GM18909 (cell line): ENCODE measurements at regions not wholly inside any gene's neighbourhood (a gene's known extent, or its start where the extent isn't known, plus 50 kb on each side); places are given as distances from the start of the nearest gene placed in this dataset.

Experiments used
- ATAC-seq: cut with Tn5 transposase; IDR thresholded peaks from one replicate; pipeline ENCODE4 v1.9.1; 2021; ENCODE audit warnings: mild to moderate bottlenecking; ENCODE audit not compliant: unreplicated experiment, poor library complexity

- no peak for ATAC-seq
These were observed 194.6 kb downstream of the GLI2 start for GRCh38 chr2:120930236-120930635.

- ATAC-seq, result no peak
These were observed 195.2 kb downstream of the GLI2 start for GRCh38 chr2:120930864-120931263.

- no peak for ATAC-seq
These were observed 196.8 kb downstream of the GLI2 start for GRCh38 chr2:120932472-120932871.

- ATAC-seq, result no peak
These were observed 197.2 kb downstream of the GLI2 start for GRCh38 chr2:120932881-120933280.

GRCh38 chr2:120933693-120934573 lies 198.3 kb downstream of the GLI2 start:
- ATAC-seq, result no peak

- no peak for ATAC-seq
These were observed 199.1 kb downstream of the GLI2 start for GRCh38 chr2:120934574-120935338.

- ATAC-seq, result no peak
These were observed 200.0 kb downstream of the GLI2 start for GRCh38 chr2:120935339-120936313.

GRCh38 chr2:120936476-120937334 lies 201.0 kb downstream of the GLI2 start:
- no peak for ATAC-seq

GRCh38 chr2:120937686-120938044 lies 202.0 kb downstream of the GLI2 start:
- no peak for ATAC-seq

- no peak for ATAC-seq
These were observed 202.5 kb downstream of the GLI2 start for GRCh38 chr2:120938045-120938771.

- ATAC-seq, result no peak
These were observed 204.1 kb downstream of the GLI2 start for GRCh38 chr2:120939595-120940318.

GRCh38 chr2:120940319-120940696 lies 204.6 kb downstream of the GLI2 start:
- no peak for ATAC-seq

- ATAC-seq, result no peak
These were observed 205.1 kb downstream of the GLI2 start for GRCh38 chr2:120940726-120941256.

- ATAC-seq, result no peak
These were observed 206.0 kb downstream of the GLI2 start for GRCh38 chr2:120941571-120942120.

- ATAC-seq, result no peak
These were observed 207.0 kb downstream of the GLI2 start for GRCh38 chr2:120942658-120943057.

GRCh38 chr2:120943403-120944034 lies 207.9 kb downstream of the GLI2 start:
- no peak for ATAC-seq

- ATAC-seq, result no peak
These were observed 208.9 kb downstream of the GLI2 start for GRCh38 chr2:120944575-120944974.
